ENCODE measurements at regions not wholly inside any gene's neighbourhood (a gene's known extent, or its start where the extent isn't known, plus 50 kb on each side); places are given as distances from the start of the nearest gene placed in this dataset.

DNA sequence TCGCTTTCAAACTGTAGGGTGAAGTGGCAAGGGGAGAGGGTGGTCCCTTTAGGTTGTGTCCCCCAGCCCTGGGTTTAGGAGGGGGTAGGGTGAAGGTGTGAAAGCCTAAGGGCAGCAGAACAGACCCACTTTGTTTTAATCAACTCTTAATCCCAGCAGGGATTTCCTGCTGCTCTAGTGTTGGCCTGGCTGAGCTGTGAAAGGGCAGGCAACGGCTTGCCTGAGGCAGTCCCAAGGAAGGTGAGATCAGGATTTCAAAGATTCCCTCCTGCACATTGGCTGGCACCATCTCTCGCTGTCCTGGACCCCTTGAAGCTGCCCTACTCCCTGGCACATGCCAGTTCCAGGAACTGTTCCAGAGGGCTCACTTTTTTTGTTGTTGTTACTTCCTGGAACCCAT lies 221.3 kb downstream of the INSC start:
- no peaks in the 10 kb centered on the region for H3K36me3 ChIP-seq
- no peaks in the 10 kb centered on the region for H3K9me3 ChIP-seq
- H3K27me3 ChIP-seq (replicated peaks; ENCODE audit: insufficient read depth): no peaks in the 10 kb centered on the region
- H3K4me1 ChIP-seq (ENCODE audit: control insufficient read depth in 1 of 2, low read depth in 2 of 2): no peaks in the 10 kb centered on the region
- ATAC-seq (ENCODE audit: insufficient number of reproducible peaks, low FRiP score, low read depth) (no peak), DNase-seq (ENCODE audit: low spot score) (no peak)
- TF ChIP-seq CTCF (IDR thresholded peaks at IDR 0.05): no peak
- no peak overlapping the region for H3K4me3 ChIP-seq
- H3K27ac ChIP-seq: no peak overlapping the region

DNA sequence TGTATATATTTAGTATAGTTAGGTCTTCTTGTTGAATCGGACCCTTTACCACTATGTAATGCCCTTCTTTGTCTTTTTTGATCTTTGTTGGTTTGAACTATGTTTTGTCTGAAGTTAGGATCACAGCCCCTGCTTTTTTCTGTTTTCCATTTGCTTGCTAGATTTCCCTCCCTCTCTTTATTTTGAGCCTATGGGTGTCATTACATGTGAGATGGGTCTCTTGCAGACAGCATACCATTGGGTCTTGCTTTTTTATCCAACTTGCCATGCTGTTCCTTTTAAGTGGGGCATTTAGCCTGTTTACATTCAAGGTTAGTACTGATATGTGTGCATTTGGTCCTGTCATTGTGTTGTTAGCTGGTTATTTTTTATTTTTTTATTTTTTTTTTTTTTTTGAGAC lies 224.6 kb downstream of the INSC start:
- Histone ChIP-seq H3K36me3 (no peaks in the 10 kb centered on the region), H3K4me1 (ENCODE audit: control insufficient read depth in 1 of 2, low read depth in 2 of 2) (no peaks in the 10 kb centered on the region), H3K9me3 (no peaks in the 10 kb centered on the region), H3K27ac (no peak overlapping the region), H3K4me3 (no peak overlapping the region), H3K27me3 (replicated peaks; ENCODE audit: insufficient read depth) (no peaks in the 10 kb centered on the region)
- no peak for DNase-seq (ENCODE audit: low spot score)
- no peak for TF ChIP-seq CTCF (IDR thresholded peaks at IDR 0.05)
- no peak for ATAC-seq (ENCODE audit: insufficient number of reproducible peaks, low FRiP score, low read depth)

DNA sequence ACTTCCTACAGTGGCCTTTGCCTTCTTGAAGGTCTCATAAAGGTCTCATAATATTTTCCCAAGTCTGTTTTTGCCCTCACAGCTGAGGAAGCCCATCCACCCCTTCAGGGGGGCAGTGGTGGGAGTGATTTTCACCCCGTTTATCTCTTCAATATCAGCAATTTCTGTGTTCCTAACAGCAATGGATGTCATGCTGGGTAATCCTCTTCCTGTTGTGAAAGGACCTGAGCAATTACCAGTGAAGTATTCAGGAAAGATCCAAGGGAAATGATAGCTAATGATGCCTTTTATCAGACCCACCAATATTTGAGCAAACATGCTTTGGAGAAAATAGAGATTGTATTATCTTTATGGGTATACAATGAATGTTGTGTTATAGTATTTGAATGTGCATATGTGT lies 226.9 kb downstream of the INSC start:
- no peak overlapping the region for H3K27ac ChIP-seq
- H3K27me3 ChIP-seq (replicated peaks; ENCODE audit: insufficient read depth): no peaks in the 10 kb centered on the region
- no peak overlapping the region for H3K4me3 ChIP-seq
- no peak for ATAC-seq (ENCODE audit: insufficient number of reproducible peaks, low FRiP score, low read depth)
- H3K9me3 ChIP-seq: no peaks in the 10 kb centered on the region
- H3K36me3 ChIP-seq: no peaks in the 10 kb centered on the region
- DNase-seq (ENCODE audit: low spot score): no peak
- no peak for TF ChIP-seq CTCF (IDR thresholded peaks at IDR 0.05)
- no peaks in the 10 kb centered on the region for H3K4me1 ChIP-seq (ENCODE audit: control insufficient read depth in 1 of 2, low read depth in 2 of 2)

- Histone ChIP-seq H3K9me3 (no peaks in the 10 kb centered on the region), H3K27me3 (replicated peaks; ENCODE audit: insufficient read depth) (no peaks in the 10 kb centered on the region), H3K36me3 (no peaks in the 10 kb centered on the region), H3K4me1 (ENCODE audit: control insufficient read depth in 1 of 2, low read depth in 2 of 2) (no peaks in the 10 kb centered on the region), H3K27ac (no peak overlapping the region), H3K4me3 (no peak overlapping the region)
- no peak for TF ChIP-seq CTCF (IDR thresholded peaks at IDR 0.05)
- DNase-seq (ENCODE audit: low spot score): no peak
- ATAC-seq (ENCODE audit: insufficient number of reproducible peaks, low FRiP score, low read depth): no peak
Measured at GRCh38 chr11:15342163-15342562, 227.4 kb downstream of the INSC start.

GRCh38 chr11:15346907-15347306 lies 232.2 kb downstream of the INSC start:
- H3K4me1 ChIP-seq (ENCODE audit: control insufficient read depth in 1 of 2, low read depth in 2 of 2): no peaks in the 10 kb centered on the region
- H3K27ac ChIP-seq: no peak overlapping the region
- ATAC-seq (ENCODE audit: insufficient number of reproducible peaks, low FRiP score, low read depth) (no peak), DNase-seq (ENCODE audit: low spot score) (no peak)
- no peak overlapping the region for H3K4me3 ChIP-seq
- H3K9me3 ChIP-seq: no peaks in the 10 kb centered on the region
- H3K36me3 ChIP-seq: no peaks in the 10 kb centered on the region
- H3K27me3 ChIP-seq (replicated peaks; ENCODE audit: insufficient read depth): no peaks in the 10 kb centered on the region
- no peak for TF ChIP-seq CTCF (IDR thresholded peaks at IDR 0.05)

All from thoracic aorta (tissue), 2 donors.